ENCODE measurements at regions not wholly inside any gene's neighbourhood (a gene's known extent, or its start where the extent isn't known, plus 50 kb on each side); places are given as distances from the start of the nearest gene placed in this dataset.

DNA sequence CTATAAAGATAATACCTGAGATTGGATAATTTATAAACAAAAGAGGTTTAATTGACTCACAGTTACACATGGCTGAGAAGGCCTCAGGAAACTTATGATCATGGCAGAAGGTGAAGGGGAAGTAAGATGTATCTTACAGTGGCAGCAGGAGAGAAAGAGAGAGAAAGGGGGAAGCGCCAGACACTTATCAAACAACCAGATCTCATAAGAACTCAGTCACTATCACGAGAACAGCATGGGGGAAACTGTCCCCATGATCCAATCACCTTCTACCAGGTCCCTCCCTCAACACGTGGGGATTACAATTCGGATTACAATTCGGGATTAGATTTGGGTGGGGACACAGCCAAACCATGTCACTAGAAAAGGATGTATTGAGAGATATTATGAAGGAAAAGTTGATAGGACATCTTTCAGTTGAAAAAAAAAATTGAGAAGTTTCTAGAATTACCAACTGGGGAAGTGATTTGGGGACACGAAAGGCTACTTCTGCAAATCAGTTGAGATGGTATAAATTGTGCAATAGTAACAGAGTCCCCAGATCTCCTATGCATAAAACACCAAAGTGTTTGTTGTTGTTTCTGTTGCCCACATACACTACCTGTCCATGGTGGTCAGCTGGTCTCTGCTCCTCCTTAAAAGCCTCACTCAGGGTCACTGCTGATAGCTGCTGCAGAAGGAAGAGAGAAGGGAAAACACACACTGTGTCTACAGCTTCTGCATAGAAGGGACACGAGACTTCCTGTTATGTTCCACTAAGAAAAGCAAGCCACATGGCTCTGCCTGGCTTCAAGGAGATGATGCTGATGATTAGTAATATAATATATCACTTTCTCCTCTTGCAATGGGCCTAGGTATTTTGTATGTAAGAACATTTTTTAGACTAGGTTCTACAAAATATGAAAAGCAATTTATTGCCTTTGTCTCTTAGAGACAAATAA lies 465.5 kb downstream of the PDZRN4 start:
- TF ChIP-seq, protein P1, sequence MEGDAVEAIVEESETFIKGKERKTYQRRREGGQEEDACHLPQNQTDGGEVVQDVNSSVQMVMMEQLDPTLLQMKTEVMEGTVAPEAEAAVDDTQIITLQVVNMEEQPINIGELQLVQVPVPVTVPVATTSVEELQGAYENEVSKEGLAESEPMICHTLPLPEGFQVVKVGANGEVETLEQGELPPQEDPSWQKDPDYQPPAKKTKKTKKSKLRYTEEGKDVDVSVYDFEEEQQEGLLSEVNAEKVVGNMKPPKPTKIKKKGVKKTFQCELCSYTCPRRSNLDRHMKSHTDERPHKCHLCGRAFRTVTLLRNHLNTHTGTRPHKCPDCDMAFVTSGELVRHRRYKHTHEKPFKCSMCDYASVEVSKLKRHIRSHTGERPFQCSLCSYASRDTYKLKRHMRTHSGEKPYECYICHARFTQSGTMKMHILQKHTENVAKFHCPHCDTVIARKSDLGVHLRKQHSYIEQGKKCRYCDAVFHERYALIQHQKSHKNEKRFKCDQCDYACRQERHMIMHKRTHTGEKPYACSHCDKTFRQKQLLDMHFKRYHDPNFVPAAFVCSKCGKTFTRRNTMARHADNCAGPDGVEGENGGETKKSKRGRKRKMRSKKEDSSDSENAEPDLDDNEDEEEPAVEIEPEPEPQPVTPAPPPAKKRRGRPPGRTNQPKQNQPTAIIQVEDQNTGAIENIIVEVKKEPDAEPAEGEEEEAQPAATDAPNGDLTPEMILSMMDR (IDR thresholded peaks at IDR 0.05 in 4 of 5, conservative IDR thresholded peaks at IDR 0.05 in 1 of 5): no peak
- no peak for TF ChIP-seq POLR2A (IDR thresholded peaks at IDR 0.05)

Measured in gastrocnemius medialis (tissue), 4 donors.